ENCODE measurements at regions not wholly inside any gene's neighbourhood (a gene's known extent, or its start where the extent isn't known, plus 50 kb on each side); places are given as distances from the start of the nearest gene placed in this dataset.

DNA sequence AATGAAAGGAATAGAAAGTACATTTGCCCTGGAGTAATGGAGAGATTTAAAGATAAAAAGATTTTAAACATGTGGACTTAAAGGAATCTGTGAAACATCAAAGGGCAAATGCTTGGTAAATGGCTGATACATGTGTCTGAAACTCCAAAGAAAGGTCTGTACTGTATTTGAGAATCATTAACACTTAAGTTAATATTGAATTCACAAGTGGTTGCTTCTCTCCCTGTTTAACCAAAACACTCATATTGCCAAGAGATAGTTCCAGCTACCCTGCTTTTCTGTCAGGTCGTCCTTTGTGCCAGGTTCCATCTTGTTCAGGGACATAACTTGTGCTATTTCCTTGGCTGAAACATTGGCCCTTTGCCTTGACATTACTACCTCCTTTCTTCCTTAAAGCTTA lies 171.3 kb upstream of the HS3ST5 start:
- TF ChIP-seq MAX (IDR thresholded peaks at IDR 0.05; ENCODE audit: insufficient read depth, insufficient read length) (no peak), POLR2A (IDR thresholded peaks at IDR 0.05; ENCODE audit: low read depth, low read length) (no peak)
- TF ChIP-seq, protein P1, sequence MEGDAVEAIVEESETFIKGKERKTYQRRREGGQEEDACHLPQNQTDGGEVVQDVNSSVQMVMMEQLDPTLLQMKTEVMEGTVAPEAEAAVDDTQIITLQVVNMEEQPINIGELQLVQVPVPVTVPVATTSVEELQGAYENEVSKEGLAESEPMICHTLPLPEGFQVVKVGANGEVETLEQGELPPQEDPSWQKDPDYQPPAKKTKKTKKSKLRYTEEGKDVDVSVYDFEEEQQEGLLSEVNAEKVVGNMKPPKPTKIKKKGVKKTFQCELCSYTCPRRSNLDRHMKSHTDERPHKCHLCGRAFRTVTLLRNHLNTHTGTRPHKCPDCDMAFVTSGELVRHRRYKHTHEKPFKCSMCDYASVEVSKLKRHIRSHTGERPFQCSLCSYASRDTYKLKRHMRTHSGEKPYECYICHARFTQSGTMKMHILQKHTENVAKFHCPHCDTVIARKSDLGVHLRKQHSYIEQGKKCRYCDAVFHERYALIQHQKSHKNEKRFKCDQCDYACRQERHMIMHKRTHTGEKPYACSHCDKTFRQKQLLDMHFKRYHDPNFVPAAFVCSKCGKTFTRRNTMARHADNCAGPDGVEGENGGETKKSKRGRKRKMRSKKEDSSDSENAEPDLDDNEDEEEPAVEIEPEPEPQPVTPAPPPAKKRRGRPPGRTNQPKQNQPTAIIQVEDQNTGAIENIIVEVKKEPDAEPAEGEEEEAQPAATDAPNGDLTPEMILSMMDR (IDR thresholded peaks at IDR 0.05; ENCODE audit: extremely low read depth in 1 of 2, insufficient read depth in 1 of 2, low read depth in 1 of 2, low read length in 2 of 2), result no peak
